ENCODE measurements at regions not wholly inside any gene's neighbourhood (a gene's known extent, or its start where the extent isn't known, plus 50 kb on each side); places are given as distances from the start of the nearest gene placed in this dataset.
"Not testable (repeated sequence)": the region's sequence is repeated elsewhere in the genome, so short reads cannot be mapped to it uniquely, and the experiment has no call there.

- TF ChIP-seq HDAC2 (IDR thresholded peaks at IDR 0.05) (no peak), SMC3 (IDR thresholded peaks at IDR 0.05) (no peak), RARB (CRISPR knock-in tag; IDR thresholded peaks at IDR 0.05) (no peak), JUNB (IDR thresholded peaks at IDR 0.05) (no peak)
Observed at GRCh38 chr3:104943974-104944373, 422.7 kb upstream of the ALCAM start (continued).

- ChIA-PET CTCF (no interaction called here), POLR2A (no interaction called here)
- ATAC-seq: no peak
- H3K4me2 ChIP-seq: no peak overlapping the region
- H3K27ac ChIP-seq: no peak overlapping the region
- peaks cover 5% of the 10 kb centered on the region; the same call in 1 of the 3 replicates for H3K4me1 ChIP-seq
- no peak for DNase-seq (ENCODE audit: low read depth in 1 of 2, low spot score in 1 of 2)
- H3K9me3 ChIP-seq: no peaks in the 10 kb centered on the region; the same call in 2 of the 3 replicates
- 6% methylated on average over 3 of the region's 3 CpGs for WGBS (ENCODE audit: missing lambda C conversion rate)
- H3K4me3 ChIP-seq: no peak overlapping the region
- TF ChIP-seq MAZ (IDR thresholded peaks at IDR 0.05; ENCODE audit: borderline replicate concordance, low read depth, low read length) (no peak), BCL3 (IDR thresholded peaks at IDR 0.05) (no peak), PHF8 (IDR thresholded peaks at IDR 0.05; ENCODE audit: borderline replicate concordance, low read depth) (no peak), MAFK (IDR thresholded peaks at IDR 0.05; ENCODE audit: partially characterized antibody) (no peak), EHMT2 (IDR thresholded peaks at IDR 0.05; ENCODE audit: low read depth) (no peak), HMGXB4 (CRISPR knock-in tag; IDR thresholded peaks at IDR 0.05; ENCODE audit: borderline replicate concordance) (no peak), NFE2L2 (conservative IDR thresholded peaks at IDR 0.05; ENCODE audit: low read length) (no peak), ZSCAN20 (CRISPR knock-in tag; IDR thresholded peaks at IDR 0.05) (no peak), JUN (IDR thresholded peaks at IDR 0.05) (no peak), MYC (IDR thresholded peaks at IDR 0.05; ENCODE audit: borderline replicate concordance, low read length) (no peak), GATA3 (IDR thresholded peaks at IDR 0.05; ENCODE audit: borderline replicate concordance) (no peak), HEYL (CRISPR knock-in tag; IDR thresholded peaks at IDR 0.05) (no peak), CEBPB (IDR thresholded peaks at IDR 0.05) (no peak), KDM5A (IDR thresholded peaks at IDR 0.05) (no peak), POLR2A (IDR thresholded peaks at IDR 0.05; ENCODE audit: low read length) (no peak), HOXB13 (CRISPR knock-in tag; IDR thresholded peaks at IDR 0.05; ENCODE audit: low read depth) (no peak), ZC3H11A (IDR thresholded peaks at IDR 0.05) (no peak), ZNF302 (CRISPR knock-in tag; IDR thresholded peaks at IDR 0.05) (no peak), TFCP2L1 (CRISPR knock-in tag; IDR thresholded peaks at IDR 0.05) (no peak)
- no peak for FAIRE-seq
Observed at GRCh38 chr3:104947943-104948342, 418.8 kb upstream of the ALCAM start.

- H3K27ac ChIP-seq; FAIRE-seq; ATAC-seq; H3K9me3 ChIP-seq; H3K4me3 ChIP-seq; POLR2A ChIA-PET; H3K4me2 ChIP-seq; DNase-seq (ENCODE audit: low read depth in 1 of 2, low spot score in 1 of 2); H3K4me1 ChIP-seq: not testable (repeated sequence)
- 31% methylated on average over 4 of the region's 4 CpGs for WGBS (ENCODE audit: missing lambda C conversion rate)
- CTCF ChIA-PET: interaction anchor here (1.3 kb wide), 1 partner anchor 17 kb away, joined by 3 read pairs; no protein-coding TSS in a partner anchor
Observed at GRCh38 chr3:104949810-104950209, 416.9 kb upstream of the ALCAM start.

Measured in A549 (cell line).